GM10266 (cell line): ENCODE measurements at regions not wholly inside any gene's neighbourhood (a gene's known extent, or its start where the extent isn't known, plus 50 kb on each side); places are given as distances from the start of the nearest gene placed in this dataset.
A peak's percentile ranks its signal among the peaks of the same experiment; 100 is the strongest.

Source experiments
- DNase-seq: peaks from one replicate; pipeline ENCODE4 v3.0.0; 2012; ENCODE audit errors: extremely low spot score
- TF ChIP-seq, protein P1 (sequence below): IDR thresholded peaks from 2 replicates; pipeline ENCODE4 v1.5.1; 2012; ENCODE audit warnings: mild to moderate bottlenecking, low read depth; ENCODE audit not compliant: control insufficient read depth, insufficient read depth; ENCODE audit errors: missing control alignments

DNA sequence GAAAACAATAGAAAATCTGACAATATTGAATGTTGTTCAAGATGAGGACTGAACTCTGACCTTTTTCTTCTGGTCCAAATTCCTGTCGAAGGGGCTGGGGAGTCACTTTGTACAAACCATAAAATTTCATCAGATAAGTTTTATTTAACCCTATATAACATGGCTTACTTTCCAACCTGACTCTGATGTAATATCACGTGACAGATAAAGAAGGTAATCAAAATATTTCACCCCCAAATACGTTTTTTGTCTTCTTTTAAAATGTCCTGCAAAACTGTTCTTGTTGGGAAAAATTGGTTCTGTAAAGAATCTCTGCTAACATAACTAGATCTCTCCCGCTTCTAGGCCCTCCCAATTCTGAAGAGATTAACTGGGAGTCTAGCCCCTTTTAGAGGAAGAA is 90.9 kb upstream of the MDFIC start:
- no peak for DNase-seq
- TF ChIP-seq, protein P1, sequence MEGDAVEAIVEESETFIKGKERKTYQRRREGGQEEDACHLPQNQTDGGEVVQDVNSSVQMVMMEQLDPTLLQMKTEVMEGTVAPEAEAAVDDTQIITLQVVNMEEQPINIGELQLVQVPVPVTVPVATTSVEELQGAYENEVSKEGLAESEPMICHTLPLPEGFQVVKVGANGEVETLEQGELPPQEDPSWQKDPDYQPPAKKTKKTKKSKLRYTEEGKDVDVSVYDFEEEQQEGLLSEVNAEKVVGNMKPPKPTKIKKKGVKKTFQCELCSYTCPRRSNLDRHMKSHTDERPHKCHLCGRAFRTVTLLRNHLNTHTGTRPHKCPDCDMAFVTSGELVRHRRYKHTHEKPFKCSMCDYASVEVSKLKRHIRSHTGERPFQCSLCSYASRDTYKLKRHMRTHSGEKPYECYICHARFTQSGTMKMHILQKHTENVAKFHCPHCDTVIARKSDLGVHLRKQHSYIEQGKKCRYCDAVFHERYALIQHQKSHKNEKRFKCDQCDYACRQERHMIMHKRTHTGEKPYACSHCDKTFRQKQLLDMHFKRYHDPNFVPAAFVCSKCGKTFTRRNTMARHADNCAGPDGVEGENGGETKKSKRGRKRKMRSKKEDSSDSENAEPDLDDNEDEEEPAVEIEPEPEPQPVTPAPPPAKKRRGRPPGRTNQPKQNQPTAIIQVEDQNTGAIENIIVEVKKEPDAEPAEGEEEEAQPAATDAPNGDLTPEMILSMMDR: no peak

DNA sequence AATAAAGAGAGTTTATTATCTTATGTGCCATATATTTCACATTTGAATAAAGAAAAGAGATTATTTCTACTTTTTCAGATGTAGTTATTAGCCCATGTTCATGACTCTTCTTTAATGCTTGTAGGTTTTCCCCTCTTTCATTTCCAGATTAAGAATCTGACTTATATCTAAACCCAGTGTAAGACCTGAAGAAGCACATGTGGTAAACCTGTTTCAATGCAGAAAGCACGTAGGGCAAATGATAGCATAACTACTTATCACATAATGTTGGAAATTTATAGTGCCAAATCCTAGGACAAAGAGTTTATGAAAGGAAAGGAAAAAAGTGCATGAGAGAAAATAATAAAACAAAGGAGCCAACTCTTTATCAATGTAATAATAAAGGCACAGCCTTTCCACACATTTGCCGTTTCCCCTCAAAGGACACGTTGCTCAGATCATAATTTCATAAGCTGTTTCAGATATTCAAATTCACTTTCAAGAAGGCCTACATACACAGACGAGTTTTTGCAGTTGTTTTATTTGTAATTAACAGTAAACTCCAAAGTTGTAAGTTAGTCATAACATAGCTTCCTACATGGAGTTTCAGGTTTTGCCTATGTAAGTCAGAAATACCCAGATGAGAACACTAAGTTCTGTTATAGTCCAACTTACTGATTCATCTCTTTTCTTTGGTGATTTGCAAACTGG is 88.8 kb upstream of the MDFIC start:
- TF ChIP-seq, protein P1: no peak
- peak; percentile 42 for DNase-seq

- TF ChIP-seq, protein P1: no peak
- peak; percentile 7 for DNase-seq
Observed at GRCh38 chr7:114835303-114835702, 86.6 kb upstream of the MDFIC start.

DNA sequence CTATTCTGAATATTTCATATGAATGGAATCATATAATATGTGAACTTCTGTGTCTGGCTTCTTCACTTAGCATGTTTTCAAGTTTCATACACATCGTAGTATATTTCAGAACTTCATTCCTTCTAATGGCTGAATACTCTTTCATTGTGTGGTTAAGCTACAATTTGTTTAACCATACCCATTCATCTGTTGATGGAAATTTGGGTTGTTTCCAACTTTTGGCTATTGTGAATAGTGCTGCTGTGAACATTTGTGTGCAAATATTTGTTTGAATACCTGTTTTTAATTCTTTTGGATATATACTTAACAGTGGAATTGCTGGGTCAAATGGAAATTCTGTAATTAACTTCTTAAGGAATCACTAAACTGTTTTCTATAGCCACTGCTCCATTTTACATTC is 86.0 kb upstream of the MDFIC start:
- DNase-seq: no peak
- TF ChIP-seq, protein P1: no peak

DNA sequence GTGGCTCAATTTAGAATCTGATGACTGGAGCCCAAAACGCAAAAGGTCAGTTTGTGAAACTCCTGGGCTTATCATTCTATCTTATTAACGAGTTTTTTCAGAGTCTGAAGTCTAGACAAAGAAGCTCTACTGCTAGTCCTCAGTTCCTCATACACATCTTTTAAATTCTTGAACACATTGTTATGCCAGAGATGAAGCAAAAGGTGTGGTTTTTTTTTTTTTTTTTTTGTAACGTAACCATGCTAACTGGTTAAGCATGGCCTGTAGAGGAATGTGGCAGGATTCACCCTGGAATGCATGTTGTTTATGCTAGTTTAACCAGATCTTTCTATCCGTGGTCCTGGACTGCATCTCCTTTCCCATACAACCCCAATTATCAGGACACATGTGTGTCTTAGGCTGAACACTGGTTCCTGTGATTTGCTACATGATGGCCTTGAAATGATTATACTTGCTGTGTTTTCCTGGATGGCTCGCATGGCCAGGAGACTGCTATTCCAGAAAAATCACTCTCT is 79.3 kb upstream of the MDFIC start:
- TF ChIP-seq, protein P1: no peak
- no peak for DNase-seq

DNA sequence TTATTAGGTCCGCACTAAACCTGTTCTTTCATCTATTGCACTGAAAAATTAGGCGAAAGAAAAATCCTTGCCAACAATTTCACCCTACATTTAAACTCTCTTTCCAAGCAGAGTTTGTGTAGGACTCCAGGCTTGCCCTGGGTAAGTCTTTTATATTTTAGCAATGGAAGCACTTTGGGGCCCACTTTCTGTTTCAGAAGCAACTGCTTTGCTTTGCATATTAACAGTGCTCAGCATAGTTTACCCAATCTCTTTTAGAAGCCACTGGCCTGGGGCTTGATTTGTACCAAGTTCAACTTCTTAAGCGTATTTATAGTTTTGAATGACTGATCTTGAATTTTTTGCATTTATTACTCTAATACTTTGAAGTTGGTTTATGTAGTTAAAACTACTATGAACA is 78.8 kb upstream of the MDFIC start:
- TF ChIP-seq, protein P1: no peak
- no peak for DNase-seq

DNA sequence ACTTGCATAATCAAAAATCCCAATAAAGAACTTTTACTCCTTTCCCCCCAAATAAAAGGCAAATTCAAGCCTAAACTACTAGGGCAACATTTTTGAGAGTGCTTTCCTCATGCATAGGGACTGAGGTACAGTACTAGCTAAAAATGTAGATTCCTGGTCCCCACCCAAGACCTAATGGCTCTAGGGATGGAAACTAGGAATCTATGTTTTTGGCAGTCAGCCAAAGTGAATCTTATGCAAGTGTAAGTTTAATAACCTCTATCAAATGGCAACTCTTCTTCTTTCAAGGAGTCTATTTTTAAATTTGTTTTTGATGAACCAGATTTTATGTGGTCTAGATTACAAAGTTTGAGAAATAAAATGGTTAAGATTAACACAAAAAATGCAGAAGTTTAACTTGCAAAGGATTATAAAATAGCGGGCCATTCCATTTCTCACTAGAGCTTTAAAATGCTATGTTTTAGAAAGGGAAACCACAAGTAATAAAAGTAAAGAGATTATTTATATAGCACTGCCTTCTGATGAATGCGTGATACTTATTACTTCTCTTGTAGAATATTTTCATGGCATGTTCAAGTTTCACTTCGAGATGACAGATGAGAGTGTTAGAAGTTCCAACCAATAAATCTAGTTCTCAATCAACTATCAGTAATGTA is 70.4 kb upstream of the MDFIC start:
- no peak for DNase-seq
- TF ChIP-seq, protein P1: no peak
